Ascending aorta (tissue), 2 donors: ENCODE measurements at regions not wholly inside any gene's neighbourhood (a gene's known extent, or its start where the extent isn't known, plus 50 kb on each side); places are given as distances from the start of the nearest gene placed in this dataset.
"Not testable (repeated sequence)": the region's sequence is repeated elsewhere in the genome, so short reads cannot be mapped to it uniquely, and the experiment has no call there.

Experiments
- DNase-seq, 2 donors: peaks; one replicate each; pipeline ENCODE4 v3.0.0-alpha.2; 2019; ENCODE audit warnings: low spot score in 2 of 2
- H3K27ac ChIP-seq, 2 donors: fragments of 200-600 bp; sonication (generic); one replicate each; pipeline ENCODE4 v1.5.1; 2016 to 2017; ENCODE audit warnings: mild to moderate bottlenecking in 1 of 2
- H3K27me3 ChIP-seq: fragments of 200-600 bp; sonication (generic); one replicate; pipeline ENCODE4 v1.5.1; 2017
- H3K36me3 ChIP-seq, 2 donors: fragments of 200-600 bp; sonication (generic); one replicate each; pipeline ENCODE4 v1.5.1; 2016
- H3K4me1 ChIP-seq, 2 donors: fragments of 200-600 bp; sonication (generic); one replicate each; pipeline ENCODE4 v1.5.1; 2016 to 2017; ENCODE audit warnings: mild to moderate bottlenecking in 1 of 2
- H3K4me3 ChIP-seq, 2 donors: fragments of 200-600 bp; sonication (generic); one replicate each; pipeline ENCODE4 v1.5.1; 2016 to 2017; ENCODE audit warnings: mild to moderate bottlenecking in 1 of 2
- H3K9me3 ChIP-seq, 2 donors: fragments of 200-600 bp; sonication (generic); one replicate each; pipeline ENCODE4 v1.5.1; 2016
- CTCF ChIP-seq, 3 experiments: fragments of 200-600 bp in 2 of 3; fragments of 450-650 bp in 1 of 3; sonication (generic) in 2 of 3; IDR thresholded peaks; one replicate each; pipeline ENCODE4 v1.5.1; 2016 to 2019; ENCODE audit warnings: antibody characterized with exemption in 3 of 3, mild to moderate bottlenecking in 1 of 3, moderate library complexity in 1 of 3
- intact Hi-C: fragments of 100-400 bp; cut with DNase I; formaldehyde crosslinking; loops from one replicate; pipeline ENCODE4 v1.15.1; 2023

GRCh38 chr1:223951551-223951950 lies 105.8 kb upstream of the TP53BP2 start:
- H3K27ac ChIP-seq, H3K27me3 ChIP-seq, H3K9me3 ChIP-seq, H3K36me3 ChIP-seq, H3K4me3 ChIP-seq, H3K4me1 ChIP-seq, DNase-seq, intact Hi-C loops: not testable (repeated sequence)

- H3K36me3 ChIP-seq, H3K9me3 ChIP-seq, H3K4me3 ChIP-seq, H3K4me1 ChIP-seq, intact Hi-C loops, H3K27ac ChIP-seq, H3K27me3 ChIP-seq, DNase-seq: not testable (repeated sequence)
Observed at GRCh38 chr1:223949944-223950343, 104.2 kb upstream of the TP53BP2 start.

GRCh38 chr1:223948041-223948440 lies 102.3 kb upstream of the TP53BP2 start:
- H3K27ac ChIP-seq, intact Hi-C loops, H3K9me3 ChIP-seq, H3K36me3 ChIP-seq, H3K27me3 ChIP-seq, DNase-seq, H3K4me3 ChIP-seq, H3K4me1 ChIP-seq: not testable (repeated sequence)

GRCh38 chr1:223936592-223936991 lies 90.8 kb upstream of the TP53BP2 start:
- H3K4me1 ChIP-seq, intact Hi-C loops, DNase-seq, H3K27ac ChIP-seq, H3K4me3 ChIP-seq, H3K36me3 ChIP-seq, H3K27me3 ChIP-seq, H3K9me3 ChIP-seq: not testable (repeated sequence)

- not testable (repeated sequence) for H3K27me3 ChIP-seq
Observed at GRCh38 chr1:223931476-223931875, 85.7 kb upstream of the TP53BP2 start.

GRCh38 chr1:223920805-223921204 lies 75.1 kb upstream of the TP53BP2 start:
- DNase-seq, intact Hi-C loops, H3K27ac ChIP-seq, H3K9me3 ChIP-seq, H3K4me1 ChIP-seq, H3K4me3 ChIP-seq, H3K27me3 ChIP-seq, H3K36me3 ChIP-seq: not testable (repeated sequence)

More at GRCh38 chr1:223931476-223931875, 85.7 kb upstream of the TP53BP2 start:
- H3K4me1 ChIP-seq, DNase-seq, H3K36me3 ChIP-seq, H3K27ac ChIP-seq, intact Hi-C loops, H3K9me3 ChIP-seq, H3K4me3 ChIP-seq: not testable (repeated sequence)

GRCh38 chr1:223915476-223915875 lies 69.7 kb upstream of the TP53BP2 start:
- DNase-seq, H3K27ac ChIP-seq, H3K4me1 ChIP-seq, H3K4me3 ChIP-seq, H3K27me3 ChIP-seq, H3K36me3 ChIP-seq, intact Hi-C loops, H3K9me3 ChIP-seq: not testable (repeated sequence)

- DNase-seq, H3K4me3 ChIP-seq, H3K4me1 ChIP-seq, H3K27ac ChIP-seq, H3K36me3 ChIP-seq, intact Hi-C loops, H3K27me3 ChIP-seq, H3K9me3 ChIP-seq: not testable (repeated sequence)
Observed at GRCh38 chr1:223913715-223914114, 68.0 kb upstream of the TP53BP2 start.

GRCh38 chr1:223907943-223908587 lies 62.3 kb upstream of the TP53BP2 start:
- intact Hi-C loops, H3K9me3 ChIP-seq, H3K27me3 ChIP-seq, H3K4me1 ChIP-seq, DNase-seq, H3K4me3 ChIP-seq, H3K36me3 ChIP-seq, H3K27ac ChIP-seq: not testable (repeated sequence)
- peak in 2 of 3 experiments; percentile 40 to 59 for TF ChIP-seq CTCF (IDR thresholded peaks at IDR 0.05)

- H3K4me1 ChIP-seq, intact Hi-C loops, H3K9me3 ChIP-seq: not testable (repeated sequence)
Observed at GRCh38 chr1:223903221-223903620, 57.5 kb upstream of the TP53BP2 start.

GRCh38 chr1:223899775-223900174 lies 54.0 kb upstream of the TP53BP2 start:
- H3K36me3 ChIP-seq, H3K9me3 ChIP-seq, H3K4me1 ChIP-seq, H3K4me3 ChIP-seq, H3K27me3 ChIP-seq, intact Hi-C loops: not testable (repeated sequence)
- DNase-seq = peak in 1 of 2 donors; percentile 75
- peak overlapping the region; percentile 42 to 46 for H3K27ac ChIP-seq

More at GRCh38 chr1:223903221-223903620, 57.5 kb upstream of the TP53BP2 start:
- H3K27ac ChIP-seq, H3K27me3 ChIP-seq, H3K36me3 ChIP-seq, DNase-seq, H3K4me3 ChIP-seq: not testable (repeated sequence)

GRCh38 chr1:223897097-223897496 lies 51.4 kb upstream of the TP53BP2 start:
- H3K4me3 ChIP-seq, H3K27ac ChIP-seq, H3K4me1 ChIP-seq, H3K36me3 ChIP-seq, H3K9me3 ChIP-seq, intact Hi-C loops, DNase-seq, H3K27me3 ChIP-seq: not testable (repeated sequence)

GRCh38 chr1:223895950-223896349 lies 50.2 kb upstream of the TP53BP2 start:
- H3K36me3 ChIP-seq, DNase-seq, H3K9me3 ChIP-seq, H3K4me3 ChIP-seq, H3K27me3 ChIP-seq, intact Hi-C loops, H3K27ac ChIP-seq, H3K4me1 ChIP-seq: not testable (repeated sequence)
